SK-N-SH (cell line): ENCODE measurements at regions not wholly inside any gene's neighbourhood (a gene's known extent, or its start where the extent isn't known, plus 50 kb on each side); places are given as distances from the start of the nearest gene placed in this dataset.

Experiments used
- ELF1 ChIP-seq: IDR thresholded peaks from 2 replicates; pipeline ENCODE4 v1.4.0; 2012
- EP300 ChIP-seq, 2 experiments: IDR thresholded peaks; 2 replicates each; pipeline versions ENCODE4 v1.4.0 to v1.6.1; 2012; ENCODE audit warnings: borderline replicate concordance in 1 of 2, low read depth in 1 of 2, low read length in 1 of 2
- GABPA ChIP-seq: IDR thresholded peaks from 2 replicates; pipeline ENCODE4 v1.4.0; 2012; ENCODE audit warnings: low read depth, mild to moderate bottlenecking
- MXI1 ChIP-seq: IDR thresholded peaks from 2 replicates; pipeline ENCODE4 v1.6.1; 2012; ENCODE audit warnings: mild to moderate bottlenecking, low read depth, low read length, improper control_type of control experiment
- NRF1 ChIP-seq: IDR thresholded peaks from 2 replicates; pipeline ENCODE4 v1.6.1; 2012; ENCODE audit warnings: low read depth, mild to moderate bottlenecking, low read length
- RAD21 ChIP-seq: IDR thresholded peaks from 2 replicates; pipeline ENCODE4 v1.6.1; 2012; ENCODE audit warnings: mild to moderate bottlenecking, low read length
- RFX5 ChIP-seq: IDR thresholded peaks from 2 replicates; pipeline ENCODE4 v1.6.1; 2012; ENCODE audit warnings: mild to moderate bottlenecking, improper control_type of control experiment, low read length
- TAF1 ChIP-seq: IDR thresholded peaks from 2 replicates; pipeline ENCODE4 v1.6.1; 2012; ENCODE audit warnings: low read depth, mild to moderate bottlenecking, low read length, moderate library complexity, borderline replicate concordance
- TCF12 ChIP-seq: IDR thresholded peaks from 2 replicates; pipeline ENCODE4 v1.4.0; 2012
- TEAD4 ChIP-seq: IDR thresholded peaks from 2 replicates; pipeline ENCODE4 v1.4.0; 2012; ENCODE audit warnings: mild to moderate bottlenecking, borderline replicate concordance; ENCODE audit not compliant: insufficient read depth
- USF2 ChIP-seq: fragments of 150-350 bp; IDR thresholded peaks from 2 replicates; pipeline ENCODE4 v1.6.1; 2017; ENCODE audit warnings: antibody characterized with exemption, low read length, low read depth, borderline replicate concordance
- ZBTB33 ChIP-seq: IDR thresholded peaks from 2 replicates; pipeline ENCODE4 v1.4.0; 2012; ENCODE audit warnings: low read depth, borderline replicate concordance
- TF ChIP-seq, protein P1 (sequence below): fragments of 200-600 bp; sonication (generic); IDR thresholded peaks from 2 replicates; pipeline ENCODE4 v1.6.1; 2017; ENCODE audit warnings: antibody characterized with exemption, mild to moderate bottlenecking, moderate library complexity
- TF ChIP-seq, protein P2 (sequence below): IDR thresholded peaks from 2 replicates; pipeline ENCODE4 v1.4.0; 2012; ENCODE audit warnings: low read depth

- TF ChIP-seq ZBTB33 (no peak), GABPA (no peak), TCF12 (peak; percentile 100), TEAD4 (peak; percentile 95), NRF1 (no peak), EP300 (IDR thresholded peaks at IDR 0.05; ENCODE audit: borderline replicate concordance in 1 of 2, low read depth in 1 of 2, low read length in 1 of 2) (peak; percentile 93 to 99), USF2 (no peak), RFX5 (no peak), ELF1 (no peak), MXI1 (no peak), RAD21 (no peak; the same call in 1 of the 2 replicates), TAF1 (no peak)
- TF ChIP-seq, protein P1, sequence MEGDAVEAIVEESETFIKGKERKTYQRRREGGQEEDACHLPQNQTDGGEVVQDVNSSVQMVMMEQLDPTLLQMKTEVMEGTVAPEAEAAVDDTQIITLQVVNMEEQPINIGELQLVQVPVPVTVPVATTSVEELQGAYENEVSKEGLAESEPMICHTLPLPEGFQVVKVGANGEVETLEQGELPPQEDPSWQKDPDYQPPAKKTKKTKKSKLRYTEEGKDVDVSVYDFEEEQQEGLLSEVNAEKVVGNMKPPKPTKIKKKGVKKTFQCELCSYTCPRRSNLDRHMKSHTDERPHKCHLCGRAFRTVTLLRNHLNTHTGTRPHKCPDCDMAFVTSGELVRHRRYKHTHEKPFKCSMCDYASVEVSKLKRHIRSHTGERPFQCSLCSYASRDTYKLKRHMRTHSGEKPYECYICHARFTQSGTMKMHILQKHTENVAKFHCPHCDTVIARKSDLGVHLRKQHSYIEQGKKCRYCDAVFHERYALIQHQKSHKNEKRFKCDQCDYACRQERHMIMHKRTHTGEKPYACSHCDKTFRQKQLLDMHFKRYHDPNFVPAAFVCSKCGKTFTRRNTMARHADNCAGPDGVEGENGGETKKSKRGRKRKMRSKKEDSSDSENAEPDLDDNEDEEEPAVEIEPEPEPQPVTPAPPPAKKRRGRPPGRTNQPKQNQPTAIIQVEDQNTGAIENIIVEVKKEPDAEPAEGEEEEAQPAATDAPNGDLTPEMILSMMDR, result no peak
- TF ChIP-seq, protein P2, sequence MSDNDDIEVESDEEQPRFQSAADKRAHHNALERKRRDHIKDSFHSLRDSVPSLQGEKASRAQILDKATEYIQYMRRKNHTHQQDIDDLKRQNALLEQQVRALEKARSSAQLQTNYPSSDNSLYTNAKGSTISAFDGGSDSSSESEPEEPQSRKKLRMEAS, result peak; percentile 27; the same call in 1 of the 2 replicates
Observed at GRCh38 chr2:12803607-12804006, 86.9 kb downstream of the TRIB2 start.
